ENCODE measurements at regions not wholly inside any gene's neighbourhood (a gene's known extent, or its start where the extent isn't known, plus 50 kb on each side); places are given as distances from the start of the nearest gene placed in this dataset.

DNA sequence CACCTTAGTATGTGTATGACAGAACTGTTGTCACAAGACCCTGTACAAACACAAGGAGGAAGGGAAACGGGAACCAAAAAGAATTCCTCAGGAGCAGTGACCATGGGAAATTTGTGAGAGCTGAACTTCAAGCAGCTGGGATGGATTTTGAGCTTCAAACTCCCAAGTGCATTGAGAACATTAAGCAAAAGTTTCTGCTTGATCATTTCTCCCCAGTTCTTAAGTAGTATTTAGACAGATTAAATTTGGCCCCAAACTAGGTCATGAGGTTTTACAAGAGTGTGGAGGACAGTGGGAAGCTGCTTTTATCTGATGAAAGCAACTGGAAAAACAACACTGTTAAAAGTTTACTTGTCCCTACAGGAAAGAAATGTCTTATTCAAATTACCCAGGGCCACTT, 206.0 kb upstream of the DCN start:
- Histone ChIP-seq H3K27ac (ENCODE audit: low read depth, low read length) (no peak overlapping the region), H3K27me3 (ENCODE audit: insufficient read depth, low read length) (no peaks in the 10 kb centered on the region), H3K9me3 (ENCODE audit: control insufficient read depth in 1 of 2, low read length in 2 of 2) (no peaks in the 10 kb centered on the region), H3K36me3 (ENCODE audit: insufficient read depth, low read length) (no peaks in the 10 kb centered on the region), H3K4me3 (ENCODE audit: low read length in 2 of 2) (no peak overlapping the region), H3K4me1 (ENCODE audit: insufficient read depth, low read length) (no peaks in the 10 kb centered on the region)
- H3K27ac Mint-ChIP-seq: no peak overlapping the region
- no peaks in the 10 kb centered on the region for H3K27me3 Mint-ChIP-seq
- H3K36me3 Mint-ChIP-seq: peaks cover 0 to 3% of the 10 kb centered on the region in 2 donors
- H3K9me3 Mint-ChIP-seq: peaks cover 0 to 9% (median 3%) of the 10 kb centered on the region in 8 donors
- H3K4me3 Mint-ChIP-seq: no peak overlapping the region
- no peaks in the 10 kb centered on the region for H3K4me1 Mint-ChIP-seq
- intact Hi-C loops (cut with micrococcal nuclease): no loop called here
- CTCF ChIA-PET (ENCODE audit: partially characterized antibody): no interaction called here
- POLR2A ChIA-PET (ENCODE audit: partially characterized antibody): no interaction called here
- no peak for DNase-seq

DNA sequence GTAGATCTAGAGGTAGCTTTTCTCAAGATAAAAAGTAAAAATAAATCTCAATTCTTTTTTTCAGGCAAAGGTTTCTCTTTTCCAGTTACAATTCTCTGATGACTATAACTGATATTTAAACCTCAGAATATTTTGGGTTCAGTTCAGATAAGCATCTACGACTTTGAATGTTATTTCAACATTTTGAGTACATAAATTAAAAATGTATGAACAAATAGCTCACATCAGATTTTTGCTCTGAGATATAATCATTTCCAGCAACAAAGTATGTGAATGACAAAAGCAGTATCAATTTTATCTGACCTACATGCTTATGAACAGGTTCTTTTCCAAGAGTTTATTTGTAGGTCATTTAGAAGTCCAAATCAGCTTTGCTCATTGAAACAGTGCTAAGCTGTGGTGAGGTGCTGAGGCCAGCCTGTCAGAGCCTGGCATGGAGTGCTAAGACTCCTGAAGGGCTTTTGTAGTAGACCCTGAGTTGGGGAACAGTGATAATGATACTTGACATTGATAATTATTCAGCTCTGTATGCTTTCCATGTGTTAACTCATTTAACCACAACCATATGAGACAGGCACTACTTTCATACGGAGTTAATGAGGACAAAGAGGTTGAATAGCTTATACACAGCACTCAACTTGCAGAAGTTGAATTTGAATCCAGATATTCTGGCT, 205.0 kb upstream of the DCN start:
- POLR2A ChIA-PET (ENCODE audit: partially characterized antibody): no interaction called here
- no peaks in the 10 kb centered on the region for H3K4me1 Mint-ChIP-seq
- no peak overlapping the region for H3K4me3 ChIP-seq (ENCODE audit: low read length in 2 of 2)

DNA sequence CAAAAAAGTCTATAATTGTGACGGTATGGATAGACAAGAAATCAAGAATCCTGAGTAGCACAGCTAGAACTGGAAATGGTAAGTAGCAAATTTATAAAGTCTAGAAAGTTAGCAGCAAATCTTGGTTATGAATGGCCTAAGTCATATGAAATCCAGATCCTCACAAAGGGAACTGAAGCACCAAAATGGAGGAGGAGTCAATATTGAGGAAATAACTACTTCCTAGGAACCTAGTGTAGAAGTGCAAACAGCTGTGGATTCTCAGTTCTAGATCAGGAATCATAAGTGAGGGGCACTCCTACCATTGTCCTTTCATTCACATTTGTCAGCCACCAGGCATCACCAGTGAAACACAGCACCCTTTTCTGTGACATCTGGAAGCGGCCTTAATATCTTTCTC, 202.2 kb upstream of the DCN start:
- no peaks in the 10 kb centered on the region for H3K9me3 Mint-ChIP-seq
- no peak overlapping the region for H3K4me3 ChIP-seq (ENCODE audit: low read length in 2 of 2)
- no peak for DNase-seq
- no peak overlapping the region for H3K27ac ChIP-seq (ENCODE audit: low read depth, low read length)
- H3K27me3 Mint-ChIP-seq: peaks cover 3% of the 10 kb centered on the region in 2 donors
- H3K4me1 Mint-ChIP-seq: peaks cover 2 to 5% (median 5%) of the 10 kb centered on the region in 4 donors
- POLR2A ChIA-PET (ENCODE audit: partially characterized antibody): no interaction called here
- intact Hi-C loops (cut with micrococcal nuclease): loop anchor here (5.0 kb wide), 2 partner anchors 607 to 827 kb away; no protein-coding TSS in a partner anchor
- CTCF ChIA-PET (ENCODE audit: partially characterized antibody): interaction anchor here (0.8 kb wide), 1 partner anchor 1224 kb away, joined by 6 read pairs; no protein-coding TSS in a partner anchor
- H3K4me3 Mint-ChIP-seq: no peak overlapping the region
- no peaks in the 10 kb centered on the region for H3K9me3 ChIP-seq (ENCODE audit: control insufficient read depth in 1 of 2, low read length in 2 of 2)
- H3K27ac Mint-ChIP-seq: no peak overlapping the region
- H3K36me3 ChIP-seq (ENCODE audit: insufficient read depth, low read length): no peaks in the 10 kb centered on the region
- H3K36me3 Mint-ChIP-seq: no peaks in the 10 kb centered on the region
- peaks cover 7% of the 10 kb centered on the region for H3K4me1 ChIP-seq (ENCODE audit: insufficient read depth, low read length)
- H3K27me3 ChIP-seq (ENCODE audit: insufficient read depth, low read length): no peaks in the 10 kb centered on the region

More for the DNA sequence above, 205.0 kb upstream of the DCN start:
- Mint-ChIP-seq H3K36me3 (no peaks in the 10 kb centered on the region), H3K27me3 (no peaks in the 10 kb centered on the region), H3K27ac (no peak overlapping the region), H3K9me3 (peaks cover 0 to 5% (median 2%) of the 10 kb centered on the region in 8 donors), H3K4me3 (no peak overlapping the region)
- H3K36me3 ChIP-seq (ENCODE audit: insufficient read depth, low read length): no peaks in the 10 kb centered on the region
- no peaks in the 10 kb centered on the region for H3K27me3 ChIP-seq (ENCODE audit: insufficient read depth, low read length)
- no peaks in the 10 kb centered on the region for H3K9me3 ChIP-seq (ENCODE audit: control insufficient read depth in 1 of 2, low read length in 2 of 2)
- no peak for DNase-seq
- intact Hi-C loops (cut with micrococcal nuclease): no loop called here
- CTCF ChIA-PET (ENCODE audit: partially characterized antibody): interaction anchor here (1.1 to 1.6 kb wide), 3 partner anchors 9 to 1221 kb away, joined by 3 to 5 read pairs (median 3); no protein-coding TSS in a partner anchor
- H3K27ac ChIP-seq (ENCODE audit: low read depth, low read length): no peak overlapping the region
- no peaks in the 10 kb centered on the region for H3K4me1 ChIP-seq (ENCODE audit: insufficient read depth, low read length)

DNA sequence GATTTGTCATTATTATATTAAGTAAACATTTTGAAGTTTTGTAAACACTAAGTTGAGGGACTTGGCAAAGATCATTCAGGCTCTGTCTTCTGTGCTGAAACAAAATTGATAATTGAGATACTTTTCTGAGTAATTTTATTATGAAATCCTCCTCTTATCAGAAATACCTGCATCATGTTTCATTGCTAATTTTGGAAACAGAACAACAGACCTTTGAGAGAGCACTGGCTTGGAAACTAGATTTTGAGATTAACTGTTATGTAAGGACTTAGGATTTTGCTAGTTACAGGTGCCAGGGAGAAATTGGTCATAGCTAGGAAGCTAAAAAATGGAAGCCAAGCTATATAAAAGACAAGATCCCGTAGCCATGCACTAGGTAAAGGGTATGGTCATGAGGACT, 201.7 kb upstream of the DCN start:
- Mint-ChIP-seq H3K27me3 (peaks cover 3% of the 10 kb centered on the region in 2 donors), H3K27ac (no peak overlapping the region), H3K4me1 (peaks cover 2 to 5% (median 5%) of the 10 kb centered on the region in 4 donors), H3K4me3 (no peak overlapping the region), H3K9me3 (no peaks in the 10 kb centered on the region), H3K36me3 (no peaks in the 10 kb centered on the region)
- POLR2A ChIA-PET (ENCODE audit: partially characterized antibody): no interaction called here
- Histone ChIP-seq H3K27me3 (ENCODE audit: insufficient read depth, low read length) (no peaks in the 10 kb centered on the region), H3K4me1 (ENCODE audit: insufficient read depth, low read length) (peaks cover 7% of the 10 kb centered on the region), H3K9me3 (ENCODE audit: control insufficient read depth in 1 of 2, low read length in 2 of 2) (no peaks in the 10 kb centered on the region), H3K27ac (ENCODE audit: low read depth, low read length) (no peak overlapping the region), H3K36me3 (ENCODE audit: insufficient read depth, low read length) (no peaks in the 10 kb centered on the region), H3K4me3 (ENCODE audit: low read length in 2 of 2) (no peak overlapping the region)
- CTCF ChIA-PET (ENCODE audit: partially characterized antibody): interaction anchor here (0.8 to 1.3 kb wide), 2 partner anchors 1185 to 1224 kb away, joined by 4 to 6 read pairs; no protein-coding TSS in a partner anchor
- intact Hi-C loops (cut with micrococcal nuclease): loop anchor here (5.0 kb wide), 2 partner anchors 608 to 828 kb away; no protein-coding TSS in a partner anchor
- DNase-seq: no peak

GRCh38 chr12:91383099-91383498, 200.5 kb upstream of the DCN start:
- H3K4me1 ChIP-seq (ENCODE audit: insufficient read depth, low read length): peaks cover 7% of the 10 kb centered on the region
- no peaks in the 10 kb centered on the region for H3K9me3 ChIP-seq (ENCODE audit: control insufficient read depth in 1 of 2, low read length in 2 of 2)
- no peak overlapping the region for H3K4me3 ChIP-seq (ENCODE audit: low read length in 2 of 2)
- Mint-ChIP-seq H3K27ac (no peak overlapping the region), H3K9me3 (no peaks in the 10 kb centered on the region), H3K27me3 (peaks cover 3 to 6% of the 10 kb centered on the region in 2 donors), H3K4me3 (no peak overlapping the region), H3K36me3 (no peaks in the 10 kb centered on the region), H3K4me1 (peaks cover 2 to 5% (median 5%) of the 10 kb centered on the region in 4 donors)
- ChIA-PET CTCF (ENCODE audit: partially characterized antibody) (interaction anchor here (0.8 to 3.3 kb wide), 28 partner anchors 9 to 1403 kb away, joined by 3 to 65 read pairs (median 6); partner anchors contain the start of gene BTG1), POLR2A (ENCODE audit: partially characterized antibody) (interaction anchor here (2.3 to 3.1 kb wide), 2 partner anchors 761 to 1211 kb away, joined by 9 to 25 read pairs; partner anchors contain the start of gene BTG1)
- DNase-seq: no peak
- intact Hi-C loops (cut with micrococcal nuclease): loop anchor here (5.0 kb wide), 2 partner anchors 609 to 829 kb away; no protein-coding TSS in a partner anchor
- no peaks in the 10 kb centered on the region for H3K36me3 ChIP-seq (ENCODE audit: insufficient read depth, low read length)
- H3K27ac ChIP-seq (ENCODE audit: low read depth, low read length): no peak overlapping the region
- no peaks in the 10 kb centered on the region for H3K27me3 ChIP-seq (ENCODE audit: insufficient read depth, low read length)

DNA sequence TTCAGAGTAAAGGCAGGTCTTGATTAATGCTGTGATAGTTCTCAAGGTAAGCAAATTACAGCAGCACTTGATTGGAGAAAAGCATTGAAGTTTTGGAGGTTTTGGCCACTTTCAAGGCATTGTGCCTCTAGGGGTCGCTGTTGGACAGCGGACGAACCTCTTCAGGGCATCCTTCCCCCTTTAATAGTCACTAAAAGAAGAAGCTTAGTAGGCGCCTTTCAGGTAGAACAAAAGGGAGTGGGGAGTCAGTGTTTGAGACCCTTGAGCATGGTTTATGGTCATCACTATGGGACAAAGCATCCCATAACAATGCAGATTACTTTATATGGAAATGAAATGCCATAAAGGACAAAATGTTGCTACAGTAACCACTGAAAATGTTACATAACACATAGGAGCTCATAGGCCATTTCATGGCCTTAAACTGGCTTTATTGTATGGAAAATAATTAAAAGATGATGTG, 199.5 kb upstream of the DCN start:
- intact Hi-C loops (cut with micrococcal nuclease): loop anchor here (1.0 to 5.0 kb wide), 8 partner anchors 196 to 1268 kb away; partner anchors contain the start of gene BTG1
- Mint-ChIP-seq H3K4me1 (peaks cover 2 to 5% (median 5%) of the 10 kb centered on the region in 4 donors), H3K27me3 (peaks cover 3 to 6% of the 10 kb centered on the region in 2 donors), H3K9me3 (no peaks in the 10 kb centered on the region), H3K4me3 (peak overlapping the region; percentile 46 to 79 (median 63)), H3K27ac (peak overlapping the region in 2 of 7 donors; percentile 23 to 31), H3K36me3 (no peaks in the 10 kb centered on the region)
- H3K4me1 ChIP-seq (ENCODE audit: insufficient read depth, low read length): peaks cover 7% of the 10 kb centered on the region
- H3K9me3 ChIP-seq (ENCODE audit: control insufficient read depth in 1 of 2, low read length in 2 of 2): no peaks in the 10 kb centered on the region
- ChIA-PET CTCF (ENCODE audit: partially characterized antibody) (interaction anchor here (0.6 to 3.3 kb wide), 63 partner anchors 8 to 1546 kb away, joined by 3 to 65 read pairs (median 4); partner anchors contain the start of gene BTG1), POLR2A (ENCODE audit: partially characterized antibody) (interaction anchor here (1.0 to 3.1 kb wide), 4 partner anchors 762 to 1268 kb away, joined by 3 to 25 read pairs (median 6); partner anchors contain the start of gene BTG1)
- DNase-seq: peak; percentile 72 to 79 (median 78)
- H3K27me3 ChIP-seq (ENCODE audit: insufficient read depth, low read length): no peaks in the 10 kb centered on the region
- no peaks in the 10 kb centered on the region for H3K36me3 ChIP-seq (ENCODE audit: insufficient read depth, low read length)
- no peak overlapping the region for H3K4me3 ChIP-seq (ENCODE audit: low read length in 2 of 2)
- H3K27ac ChIP-seq (ENCODE audit: low read depth, low read length): no peak overlapping the region

DNA sequence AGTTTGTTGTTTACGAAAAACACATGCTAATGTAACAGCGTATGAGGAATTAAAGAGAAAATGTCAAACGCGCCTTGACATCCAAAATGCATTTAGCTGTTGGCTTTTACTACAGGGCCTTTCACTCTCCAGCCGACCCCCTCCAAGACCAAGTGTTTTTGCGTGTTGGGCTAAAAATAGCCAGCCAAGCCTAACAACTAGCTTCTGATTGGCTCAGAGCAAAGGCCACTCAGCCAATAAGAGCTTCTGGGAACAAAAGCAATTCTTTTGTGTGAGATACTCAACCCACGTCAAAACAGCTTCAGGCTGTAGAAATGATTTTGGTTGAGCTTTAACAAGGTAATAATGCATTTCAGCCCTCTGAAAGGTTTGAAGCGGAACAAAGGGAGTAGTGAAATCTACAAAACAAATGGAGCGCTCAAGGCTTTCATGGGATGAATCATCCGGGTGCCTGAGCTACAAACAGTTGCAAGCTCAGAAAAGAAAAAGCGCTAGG, 198.7 kb upstream of the DCN start:
- peaks cover 7% of the 10 kb centered on the region for H3K4me1 ChIP-seq (ENCODE audit: insufficient read depth, low read length)
- Mint-ChIP-seq H3K27ac (no peak overlapping the region), H3K27me3 (peaks cover 3 to 6% of the 10 kb centered on the region in 2 donors), H3K4me1 (peaks cover 2 to 5% (median 5%) of the 10 kb centered on the region in 4 donors), H3K36me3 (no peaks in the 10 kb centered on the region), H3K4me3 (peak overlapping the region in 4 of 8 donors; percentile 61 to 79 (median 70)), H3K9me3 (no peaks in the 10 kb centered on the region)
- H3K36me3 ChIP-seq (ENCODE audit: insufficient read depth, low read length): no peaks in the 10 kb centered on the region
- H3K4me3 ChIP-seq (ENCODE audit: low read length in 2 of 2): no peak overlapping the region
- DNase-seq: peak in 1 of 5 donors; percentile 5
- no peak overlapping the region for H3K27ac ChIP-seq (ENCODE audit: low read depth, low read length)
- H3K9me3 ChIP-seq (ENCODE audit: control insufficient read depth in 1 of 2, low read length in 2 of 2): no peaks in the 10 kb centered on the region
- H3K27me3 ChIP-seq (ENCODE audit: insufficient read depth, low read length): no peaks in the 10 kb centered on the region
- intact Hi-C loops (cut with micrococcal nuclease): loop anchor here (5.0 kb wide), 2 partner anchors 611 to 831 kb away; no protein-coding TSS in a partner anchor
- CTCF ChIA-PET (ENCODE audit: partially characterized antibody): interaction anchor here (0.7 to 3.3 kb wide), 47 partner anchors 9 to 1547 kb away, joined by 3 to 65 read pairs (median 6); partner anchors contain the start of gene BTG1
- POLR2A ChIA-PET (ENCODE audit: partially characterized antibody): interaction anchor here (1.0 to 3.1 kb wide), 4 partner anchors 763 to 1269 kb away, joined by 3 to 25 read pairs (median 6); partner anchors contain the start of gene BTG1

Data from CD4-positive, alpha-beta memory T cell (primary cell).